Uterus (tissue), 2 donors: ENCODE measurements at regions not wholly inside any gene's neighbourhood (a gene's known extent, or its start where the extent isn't known, plus 50 kb on each side); places are given as distances from the start of the nearest gene placed in this dataset.

Source experiments
- CTCF ChIP-seq, 4 experiments: fragments of 200-600 bp in 2 of 4; fragments of 450-650 bp in 2 of 4; sonication (generic) in 2 of 4; IDR thresholded peaks; one replicate each; pipeline ENCODE4 v1.5.1; 2016 to 2019; ENCODE audit warnings: antibody characterized with exemption in 4 of 4, mild to moderate bottlenecking in 2 of 4, moderate library complexity in 1 of 4
- POLR2A ChIP-seq, 2 donors: fragments of 450-650 bp; IDR thresholded peaks; one replicate each; pipeline ENCODE4 v1.6.1; 2016; ENCODE audit warnings: antibody characterized with exemption in 2 of 2, mild to moderate bottlenecking in 1 of 2, moderate library complexity in 1 of 2

DNA sequence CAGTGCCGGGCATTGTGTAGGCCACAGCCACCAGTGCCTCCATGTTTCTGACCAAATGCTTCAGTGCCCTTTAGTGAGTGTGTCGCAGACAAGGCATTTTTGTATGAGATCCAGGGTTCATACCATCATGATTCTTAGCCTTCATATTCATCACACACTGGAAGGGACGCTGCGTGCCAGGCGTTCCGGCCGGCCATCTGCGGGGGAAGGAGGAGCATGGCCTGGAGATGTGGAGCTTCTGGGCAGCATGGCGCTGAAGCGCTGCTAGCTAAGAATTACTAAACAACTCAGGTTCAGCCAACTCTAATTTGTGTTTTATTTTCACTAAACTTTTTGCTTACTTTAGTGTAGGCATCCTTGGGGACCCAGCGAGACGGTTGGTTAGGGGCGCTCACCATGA, 111.4 kb upstream of the EXOC2 start:
- no peak for TF ChIP-seq POLR2A (IDR thresholded peaks at IDR 0.05)
- no peak for TF ChIP-seq CTCF (IDR thresholded peaks at IDR 0.05)
